Esophagus squamous epithelium (tissue), 4 donors: ENCODE measurements at regions not wholly inside any gene's neighbourhood (a gene's known extent, or its start where the extent isn't known, plus 50 kb on each side); places are given as distances from the start of the nearest gene placed in this dataset.

Experiments
- POLR2A ChIP-seq, 4 donors: fragments of 450-650 bp; IDR thresholded peaks; one replicate each; pipeline ENCODE4 v1.6.1; 2017; ENCODE audit warnings: antibody characterized with exemption in 4 of 4, mild to moderate bottlenecking in 4 of 4, moderate library complexity in 3 of 4
- TF ChIP-seq, protein P1 (sequence below), 6 experiments: fragments of 450-650 bp in 4 of 6; fragments of 200-600 bp in 2 of 6; sonication (generic) in 2 of 6; IDR thresholded peaks; one replicate each; pipeline ENCODE4 v1.5.1; 2016 to 2019; ENCODE audit warnings: antibody characterized with exemption in 6 of 6, mild to moderate bottlenecking in 4 of 6, moderate library complexity in 4 of 6

- TF ChIP-seq, protein P1, sequence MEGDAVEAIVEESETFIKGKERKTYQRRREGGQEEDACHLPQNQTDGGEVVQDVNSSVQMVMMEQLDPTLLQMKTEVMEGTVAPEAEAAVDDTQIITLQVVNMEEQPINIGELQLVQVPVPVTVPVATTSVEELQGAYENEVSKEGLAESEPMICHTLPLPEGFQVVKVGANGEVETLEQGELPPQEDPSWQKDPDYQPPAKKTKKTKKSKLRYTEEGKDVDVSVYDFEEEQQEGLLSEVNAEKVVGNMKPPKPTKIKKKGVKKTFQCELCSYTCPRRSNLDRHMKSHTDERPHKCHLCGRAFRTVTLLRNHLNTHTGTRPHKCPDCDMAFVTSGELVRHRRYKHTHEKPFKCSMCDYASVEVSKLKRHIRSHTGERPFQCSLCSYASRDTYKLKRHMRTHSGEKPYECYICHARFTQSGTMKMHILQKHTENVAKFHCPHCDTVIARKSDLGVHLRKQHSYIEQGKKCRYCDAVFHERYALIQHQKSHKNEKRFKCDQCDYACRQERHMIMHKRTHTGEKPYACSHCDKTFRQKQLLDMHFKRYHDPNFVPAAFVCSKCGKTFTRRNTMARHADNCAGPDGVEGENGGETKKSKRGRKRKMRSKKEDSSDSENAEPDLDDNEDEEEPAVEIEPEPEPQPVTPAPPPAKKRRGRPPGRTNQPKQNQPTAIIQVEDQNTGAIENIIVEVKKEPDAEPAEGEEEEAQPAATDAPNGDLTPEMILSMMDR (IDR thresholded peaks at IDR 0.05): no peak
- no peak for TF ChIP-seq POLR2A (IDR thresholded peaks at IDR 0.05)
These were observed 988.8 kb upstream of the TMPRSS15 start for GRCh38 chr21:19392390-19392789.
